Cardiac muscle cell (in vitro differentiated cells and primary cell): ENCODE measurements at regions not wholly inside any gene's neighbourhood (a gene's known extent, or its start where the extent isn't known, plus 50 kb on each side); places are given as distances from the start of the nearest gene placed in this dataset.

Experiments
- DNase-seq, 2 donors: peaks; one replicate each; pipeline versions ENCODE4 v3.0.0 to v3.0.0-alpha.2; 2010 to 2017; ENCODE audit warnings: low read depth in 1 of 2, low spot score in 1 of 2
- H3K27ac ChIP-seq: fragments of 200-600 bp; sonication (generic); 2 replicates; pipeline ENCODE4 v1.5.1; 2016
- H3K27me3 ChIP-seq: fragments of 200-600 bp; sonication (generic); 2 replicates; pipeline ENCODE4 v1.6.0; 2016; ENCODE audit warnings: control low read depth
- H3K36me3 ChIP-seq: fragments of 200-600 bp; sonication (generic); 2 replicates; pipeline ENCODE4 v1.5.1; 2016; ENCODE audit warnings: control low read depth
- H3K4me1 ChIP-seq: fragments of 200-600 bp; sonication (generic); 2 replicates; pipeline ENCODE4 v1.8.1; 2017; ENCODE audit warnings: low read depth, mild to moderate bottlenecking, mixed run types
- H3K4me3 ChIP-seq: fragments of 200-600 bp; sonication (generic); 2 replicates; pipeline ENCODE4 v1.5.1; 2016; ENCODE audit warnings: mild to moderate bottlenecking
- H3K9me3 ChIP-seq: fragments of 200-600 bp; sonication (generic); 2 replicates; pipeline ENCODE4 v1.5.1; 2017; ENCODE audit warnings: low read depth, mild to moderate bottlenecking, control low read depth
- TF ChIP-seq, protein P1 (sequence below): IDR thresholded peaks from 2 replicates; pipeline ENCODE4 v1.5.1; 2012; ENCODE audit warnings: low read depth, mild to moderate bottlenecking, low read length

- no peak for DNase-seq
- no peaks in the 10 kb centered on the region for H3K4me1 ChIP-seq
- no peak overlapping the region for H3K27ac ChIP-seq
- H3K27me3 ChIP-seq: no peaks in the 10 kb centered on the region
- H3K36me3 ChIP-seq: no peaks in the 10 kb centered on the region
- no peak overlapping the region for H3K4me3 ChIP-seq
- TF ChIP-seq, protein P1, sequence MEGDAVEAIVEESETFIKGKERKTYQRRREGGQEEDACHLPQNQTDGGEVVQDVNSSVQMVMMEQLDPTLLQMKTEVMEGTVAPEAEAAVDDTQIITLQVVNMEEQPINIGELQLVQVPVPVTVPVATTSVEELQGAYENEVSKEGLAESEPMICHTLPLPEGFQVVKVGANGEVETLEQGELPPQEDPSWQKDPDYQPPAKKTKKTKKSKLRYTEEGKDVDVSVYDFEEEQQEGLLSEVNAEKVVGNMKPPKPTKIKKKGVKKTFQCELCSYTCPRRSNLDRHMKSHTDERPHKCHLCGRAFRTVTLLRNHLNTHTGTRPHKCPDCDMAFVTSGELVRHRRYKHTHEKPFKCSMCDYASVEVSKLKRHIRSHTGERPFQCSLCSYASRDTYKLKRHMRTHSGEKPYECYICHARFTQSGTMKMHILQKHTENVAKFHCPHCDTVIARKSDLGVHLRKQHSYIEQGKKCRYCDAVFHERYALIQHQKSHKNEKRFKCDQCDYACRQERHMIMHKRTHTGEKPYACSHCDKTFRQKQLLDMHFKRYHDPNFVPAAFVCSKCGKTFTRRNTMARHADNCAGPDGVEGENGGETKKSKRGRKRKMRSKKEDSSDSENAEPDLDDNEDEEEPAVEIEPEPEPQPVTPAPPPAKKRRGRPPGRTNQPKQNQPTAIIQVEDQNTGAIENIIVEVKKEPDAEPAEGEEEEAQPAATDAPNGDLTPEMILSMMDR: no peak
- H3K9me3 ChIP-seq: no peaks in the 10 kb centered on the region
Measured at GRCh38 chr4:117793845-117794480, 240.3 kb upstream of the NDST3 start.

- TF ChIP-seq, protein P1: no peak
- Histone ChIP-seq H3K27me3 (no peaks in the 10 kb centered on the region), H3K36me3 (no peaks in the 10 kb centered on the region), H3K4me3 (no peak overlapping the region), H3K9me3 (peaks cover 3% of the 10 kb centered on the region), H3K4me1 (peaks cover 18% of the 10 kb centered on the region), H3K27ac (no peak overlapping the region)
- DNase-seq: no peak
Measured at GRCh38 chr4:117796677-117797076, 237.6 kb upstream of the NDST3 start.

GRCh38 chr4:117800636-117801035 is 233.7 kb upstream of the NDST3 start:
- Histone ChIP-seq H3K4me3 (no peak overlapping the region), H3K27me3 (no peaks in the 10 kb centered on the region), H3K27ac (no peak overlapping the region), H3K4me1 (peaks cover 18% of the 10 kb centered on the region), H3K9me3 (peaks cover 3% of the 10 kb centered on the region), H3K36me3 (no peaks in the 10 kb centered on the region)
- TF ChIP-seq, protein P1: no peak
- DNase-seq: no peak

DNA sequence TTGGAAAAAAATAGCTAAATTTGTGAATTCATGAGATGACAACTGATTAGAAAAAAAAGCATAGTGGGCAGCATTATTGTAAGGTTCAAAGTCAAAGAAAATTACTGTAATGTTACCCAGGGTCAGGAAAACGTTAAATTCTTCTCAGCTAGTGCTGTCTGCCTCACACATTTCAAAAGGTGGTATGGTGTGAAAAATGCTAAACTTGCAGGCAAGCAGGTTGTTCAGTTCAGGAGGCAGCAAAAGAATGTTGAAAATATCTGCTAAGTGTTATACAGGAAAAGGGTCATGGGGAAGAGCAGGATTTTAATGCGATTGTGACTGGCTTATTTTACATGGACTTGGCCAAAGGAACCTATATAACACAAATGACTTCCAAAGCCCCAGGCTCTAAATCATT is 232.5 kb upstream of the NDST3 start:
- DNase-seq: no peak
- peaks cover 3% of the 10 kb centered on the region for H3K9me3 ChIP-seq
- no peaks in the 10 kb centered on the region for H3K36me3 ChIP-seq
- no peak overlapping the region for H3K4me3 ChIP-seq
- H3K27ac ChIP-seq: no peak overlapping the region
- peaks cover 18% of the 10 kb centered on the region for H3K4me1 ChIP-seq
- H3K27me3 ChIP-seq: no peaks in the 10 kb centered on the region
- TF ChIP-seq, protein P1: no peak

DNA sequence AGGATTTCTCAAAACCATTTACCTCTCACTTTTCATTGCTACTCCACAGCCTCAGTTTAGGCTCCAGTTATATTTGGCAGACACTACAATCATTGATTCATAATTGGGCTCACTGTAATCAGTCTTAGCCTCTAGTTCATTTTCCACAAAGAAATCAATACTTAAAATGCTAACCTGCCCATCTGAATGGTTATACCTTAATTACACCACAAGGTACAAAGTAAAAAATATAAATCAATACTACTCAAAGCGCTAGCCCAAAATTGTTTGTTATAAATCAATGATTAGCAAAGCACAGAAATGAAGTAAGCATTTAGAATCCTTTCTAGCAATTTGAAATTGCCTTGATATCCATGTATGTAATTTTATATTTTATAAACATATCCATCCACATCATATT is 222.6 kb upstream of the NDST3 start:
- TF ChIP-seq, protein P1: no peak
- Histone ChIP-seq H3K36me3 (no peaks in the 10 kb centered on the region), H3K9me3 (no peaks in the 10 kb centered on the region), H3K4me3 (no peak overlapping the region), H3K4me1 (peaks cover 19% of the 10 kb centered on the region), H3K27me3 (no peaks in the 10 kb centered on the region), H3K27ac (no peak overlapping the region)
- no peak for DNase-seq
